Coronary artery (tissue), 2 donors: ENCODE measurements at regions not wholly inside any gene's neighbourhood (a gene's known extent, or its start where the extent isn't known, plus 50 kb on each side); places are given as distances from the start of the nearest gene placed in this dataset.

Source experiments
- DNase-seq: peaks from one replicate; pipeline ENCODE4 v3.0.0-alpha.2; 2017; ENCODE audit warnings: low spot score
- H3K27ac ChIP-seq, 2 donors: fragments of 200-600 bp; sonication (generic); one replicate each; pipeline ENCODE4 v1.5.1; 2016 to 2019
- H3K4me3 ChIP-seq: fragments of 200-600 bp; sonication (generic); 2 replicates; pipeline ENCODE4 v1.5.1; 2016; ENCODE audit warnings: mild to moderate bottlenecking, moderate library complexity
- CTCF ChIP-seq: fragments of 200-600 bp; sonication (generic); IDR thresholded peaks from one replicate; pipeline ENCODE4 v1.5.1; 2019; ENCODE audit warnings: antibody characterized with exemption

- TF ChIP-seq CTCF = no peak
- DNase-seq = no peak
- Histone ChIP-seq H3K4me3 (no peak overlapping the region), H3K27ac (no peak overlapping the region)
These were observed 774.8 kb downstream of the VRK1 start for GRCh38 chr14:97571866-97572555.

GRCh38 chr14:97572583-97573458, 775.6 kb downstream of the VRK1 start:
- TF ChIP-seq CTCF = no peak
- no peak for DNase-seq
- no peak overlapping the region for H3K27ac ChIP-seq

GRCh38 chr14:97575677-97576076, 778.5 kb downstream of the VRK1 start:
- TF ChIP-seq CTCF = no peak
- no peak for DNase-seq
- H3K27ac ChIP-seq = no peak overlapping the region

More at GRCh38 chr14:97572583-97573458, 775.6 kb downstream of the VRK1 start:
- no peak overlapping the region for H3K4me3 ChIP-seq

GRCh38 chr14:97578982-97579548, 781.9 kb downstream of the VRK1 start:
- no peak for DNase-seq
- no peak overlapping the region for H3K27ac ChIP-seq
- no peak for TF ChIP-seq CTCF
- H3K4me3 ChIP-seq = no peak overlapping the region

More at GRCh38 chr14:97575677-97576076, 778.5 kb downstream of the VRK1 start:
- no peak overlapping the region for H3K4me3 ChIP-seq

- no peak for TF ChIP-seq CTCF
- Histone ChIP-seq H3K4me3 (no peak overlapping the region), H3K27ac (no peak overlapping the region)
- DNase-seq = no peak
These were observed 783.8 kb downstream of the VRK1 start for GRCh38 chr14:97581016-97581415.

GRCh38 chr14:97582022-97582421, 784.8 kb downstream of the VRK1 start:
- TF ChIP-seq CTCF = no peak
- H3K4me3 ChIP-seq = no peak overlapping the region
- DNase-seq = no peak

More at GRCh38 chr14:97582022-97582421, 784.8 kb downstream of the VRK1 start:
- no peak overlapping the region for H3K27ac ChIP-seq
